Naive thymus-derived CD4-positive, alpha-beta T cell (primary cell): ENCODE measurements at regions not wholly inside any gene's neighbourhood (a gene's known extent, or its start where the extent isn't known, plus 50 kb on each side); places are given as distances from the start of the nearest gene placed in this dataset.

Source experiments
- ATAC-seq: fragments of 150-1000 bp; cut with Tn5 transposase; 2 replicates; pipeline ENCODE4 v1.10.0; 2021; ENCODE audit warnings: mild to moderate bottlenecking, moderate library complexity
- CTCF ChIA-PET: fragments of 350-600 bp; sonication (Branson Sonifier 250); formaldehyde crosslinking; loops from one replicate; lab custom pipeline; 2021; ENCODE audit warnings: antibody characterized with exemption; lab: Charles Lee
- POLR2A ChIA-PET: fragments of 350-600 bp; sonication (Branson Sonifier 250); formaldehyde crosslinking; loops from one replicate; lab custom pipeline; 2021; ENCODE audit warnings: antibody characterized with exemption, inconsistent platforms; lab: Charles Lee
- DNase-seq, 9 donors: peaks; one replicate each; pipeline versions ENCODE4 v3.0.0 to v3.0.0-alpha.2; 2020 to 2022; ENCODE audit warnings: mixed read lengths in 1 of 9
- H3K27ac ChIP-seq: one replicate; pipeline ENCODE4 v1.7.0; 2013; ENCODE audit warnings: mild to moderate bottlenecking, low read depth, low read length, moderate library complexity
- H3K27me3 ChIP-seq, 2 donors: one replicate each; pipeline ENCODE4 v1.7.0; 2013; ENCODE audit warnings: low read length in 2 of 2, mild to moderate bottlenecking in 2 of 2, moderate library complexity in 2 of 2; ENCODE audit not compliant: control insufficient read depth in 2 of 2, insufficient read depth in 2 of 2
- H3K36me3 ChIP-seq, 3 experiments: 1 replicate in 2 of 3; 2 replicates in 1 of 3; pipeline ENCODE4 v1.7.0; 2013; ENCODE audit warnings: low read length in 3 of 3, mild to moderate bottlenecking in 3 of 3, moderate library complexity in 1 of 3; ENCODE audit not compliant: insufficient read depth in 3 of 3, control insufficient read depth in 2 of 3
- H3K4me1 ChIP-seq, 2 donors: one replicate each; pipeline ENCODE4 v1.7.0; 2013; ENCODE audit warnings: low read length in 2 of 2, mild to moderate bottlenecking in 2 of 2, moderate library complexity in 1 of 2; ENCODE audit not compliant: control insufficient read depth in 2 of 2, insufficient read depth in 2 of 2
- H3K4me3 ChIP-seq: 2 replicates; pipeline ENCODE4 v1.7.0; 2013; ENCODE audit warnings: mild to moderate bottlenecking, low read length
- H3K9me3 ChIP-seq, 3 experiments: 1 replicate in 2 of 3; 2 replicates in 1 of 3; pipeline ENCODE4 v1.7.0; 2013; ENCODE audit warnings: low read length in 3 of 3; ENCODE audit not compliant: control insufficient read depth in 2 of 3
- H3K27ac Mint-ChIP-seq, 9 donors: one replicate each; pipeline ENCODE4 v1.8.0; 2020 to 2022; ENCODE audit warnings: mixed read lengths in 9 of 9, mild to moderate bottlenecking in 8 of 9, moderate library complexity in 5 of 9, inconsistent platforms in 2 of 9
- H3K27me3 Mint-ChIP-seq, 5 donors: one replicate each; pipeline ENCODE4 v1.8.0; 2021 to 2022; ENCODE audit warnings: mixed read lengths in 5 of 5, mild to moderate bottlenecking in 1 of 5
- H3K36me3 Mint-ChIP-seq, 5 donors: one replicate each; pipeline ENCODE4 v1.8.0; 2020 to 2022; ENCODE audit warnings: mixed read lengths in 5 of 5, mild to moderate bottlenecking in 3 of 5, inconsistent platforms in 1 of 5
- H3K4me1 Mint-ChIP-seq, 7 donors: one replicate each; pipeline ENCODE4 v1.8.0; 2020 to 2022; ENCODE audit warnings: mixed read lengths in 7 of 7, mild to moderate bottlenecking in 3 of 7, inconsistent platforms in 1 of 7
- H3K4me3 Mint-ChIP-seq, 10 donors: one replicate each; pipeline ENCODE4 v1.8.0; 2020 to 2022; ENCODE audit warnings: mild to moderate bottlenecking in 10 of 10, mixed read lengths in 10 of 10, moderate library complexity in 6 of 10, inconsistent platforms in 2 of 10
- H3K9me3 Mint-ChIP-seq, 11 donors: one replicate each; pipeline ENCODE4 v1.8.0; 2020 to 2022; ENCODE audit warnings: mixed read lengths in 11 of 11, mild to moderate bottlenecking in 4 of 11, inconsistent platforms in 1 of 11, moderate library complexity in 1 of 11
- intact Hi-C, 2 donors: fragments of 100-400 bp; cut with micrococcal nuclease; formaldehyde crosslinking; loops; one replicate each; pipeline ENCODE4 v1.15.1; 2023

GRCh38 chrX:40346379-40346778, 234.4 kb upstream of the ATP6AP2 start:
- Mint-ChIP-seq H3K4me1 (peaks cover 0 to 2% (median 0%) of the 10 kb centered on the region in 7 donors), H3K4me3 (no peak overlapping the region), H3K36me3 (peaks cover 0 to 3% (median 0%) of the 10 kb centered on the region in 5 donors), H3K27ac (no peak overlapping the region), H3K27me3 (no peaks in the 10 kb centered on the region), H3K9me3 (peaks cover 0 to 14% (median 4%) of the 10 kb centered on the region in 11 donors)
- ChIA-PET POLR2A (no interaction called here), CTCF (no interaction called here)
- no peaks in the 10 kb centered on the region for H3K27me3 ChIP-seq
- H3K4me1 ChIP-seq = no peaks in the 10 kb centered on the region
- no peak overlapping the region for H3K4me3 ChIP-seq
- no peak overlapping the region for H3K27ac ChIP-seq
- ATAC-seq = no peak
- H3K9me3 ChIP-seq = no peaks in the 10 kb centered on the region
- no peak for DNase-seq
- no peaks in the 10 kb centered on the region for H3K36me3 ChIP-seq
- intact Hi-C loops = no loop called here

GRCh38 chrX:40343319-40343718, 237.5 kb upstream of the ATP6AP2 start:
- ChIA-PET CTCF (no interaction called here), POLR2A (no interaction called here)
- H3K4me3 Mint-ChIP-seq = no peak overlapping the region
- no peaks in the 10 kb centered on the region for H3K27me3 Mint-ChIP-seq
- no peaks in the 10 kb centered on the region for H3K4me1 Mint-ChIP-seq
- intact Hi-C loops = no loop called here
- Histone ChIP-seq H3K36me3 (no peaks in the 10 kb centered on the region), H3K9me3 (no peaks in the 10 kb centered on the region), H3K4me1 (no peaks in the 10 kb centered on the region), H3K27me3 (no peaks in the 10 kb centered on the region), H3K4me3 (no peak overlapping the region), H3K27ac (no peak overlapping the region)
- H3K9me3 Mint-ChIP-seq = peaks cover 0 to 13% (median 1%) of the 10 kb centered on the region in 11 donors
- ATAC-seq (no peak), DNase-seq (no peak)
- peaks cover 0 to 3% (median 0%) of the 10 kb centered on the region in 5 donors for H3K36me3 Mint-ChIP-seq
- H3K27ac Mint-ChIP-seq = no peak overlapping the region

- Mint-ChIP-seq H3K4me1 (no peaks in the 10 kb centered on the region), H3K36me3 (peaks cover 0 to 1% (median 0%) of the 10 kb centered on the region in 5 donors), H3K27me3 (no peaks in the 10 kb centered on the region), H3K4me3 (no peak overlapping the region), H3K9me3 (peaks cover 0 to 12% (median 0%) of the 10 kb centered on the region in 11 donors), H3K27ac (no peak overlapping the region)
- intact Hi-C loops = no loop called here
- Histone ChIP-seq H3K27ac (no peak overlapping the region), H3K4me3 (no peak overlapping the region), H3K4me1 (no peaks in the 10 kb centered on the region), H3K36me3 (no peaks in the 10 kb centered on the region), H3K9me3 (no peaks in the 10 kb centered on the region), H3K27me3 (no peaks in the 10 kb centered on the region)
- no peak for ATAC-seq
- ChIA-PET CTCF (no interaction called here), POLR2A (no interaction called here)
- no peak for DNase-seq
Observed at GRCh38 chrX:40340116-40340515, 240.7 kb upstream of the ATP6AP2 start.

- H3K4me3 Mint-ChIP-seq = no peak overlapping the region
- no peaks in the 10 kb centered on the region for H3K27me3 ChIP-seq
- CTCF ChIA-PET = no interaction called here
- H3K4me1 ChIP-seq = no peaks in the 10 kb centered on the region
- POLR2A ChIA-PET = interaction anchor here (0.6 kb wide), 1 partner anchor 655 kb away, joined by 3 read pairs; no protein-coding TSS in a partner anchor
- intact Hi-C loops = no loop called here
- H3K9me3 ChIP-seq = no peaks in the 10 kb centered on the region
- H3K9me3 Mint-ChIP-seq = peaks cover 0 to 27% (median 2%) of the 10 kb centered on the region in 11 donors
- H3K36me3 ChIP-seq = no peaks in the 10 kb centered on the region
- peaks cover 0 to 6% (median 4%) of the 10 kb centered on the region in 7 donors for H3K4me1 Mint-ChIP-seq
- no peaks in the 10 kb centered on the region for H3K27me3 Mint-ChIP-seq
- H3K27ac ChIP-seq = no peak overlapping the region
- no peak overlapping the region for H3K4me3 ChIP-seq
- H3K27ac Mint-ChIP-seq = no peak overlapping the region
- H3K36me3 Mint-ChIP-seq = peaks cover 0 to 1% (median 0%) of the 10 kb centered on the region in 5 donors
- no peak for ATAC-seq
- DNase-seq = no peak
Observed at GRCh38 chrX:40333344-40333743, 235.6 kb upstream of the BCOR start.

GRCh38 chrX:40331762-40332161, 234.0 kb upstream of the BCOR start:
- peaks cover 0 to 1% (median 0%) of the 10 kb centered on the region in 5 donors for H3K36me3 Mint-ChIP-seq
- H3K4me3 Mint-ChIP-seq = no peak overlapping the region
- peaks cover 0 to 27% (median 2%) of the 10 kb centered on the region in 11 donors for H3K9me3 Mint-ChIP-seq
- H3K27me3 Mint-ChIP-seq = no peaks in the 10 kb centered on the region
- ATAC-seq (no peak), DNase-seq (no peak)
- intact Hi-C loops = no loop called here
- H3K27ac ChIP-seq = no peak overlapping the region
- H3K4me3 ChIP-seq = no peak overlapping the region
- ChIA-PET POLR2A (no interaction called here), CTCF (no interaction called here)
- H3K27ac Mint-ChIP-seq = no peak overlapping the region
- peaks cover 0 to 6% (median 4%) of the 10 kb centered on the region in 7 donors for H3K4me1 Mint-ChIP-seq
- no peaks in the 10 kb centered on the region for H3K36me3 ChIP-seq
- no peaks in the 10 kb centered on the region for H3K27me3 ChIP-seq
- H3K4me1 ChIP-seq = no peaks in the 10 kb centered on the region
- H3K9me3 ChIP-seq = no peaks in the 10 kb centered on the region

GRCh38 chrX:40331353-40331752, 233.6 kb upstream of the BCOR start:
- no peak overlapping the region for H3K27ac Mint-ChIP-seq
- Histone ChIP-seq H3K4me1 (no peaks in the 10 kb centered on the region), H3K9me3 (no peaks in the 10 kb centered on the region), H3K27me3 (no peaks in the 10 kb centered on the region), H3K4me3 (no peak overlapping the region), H3K27ac (no peak overlapping the region), H3K36me3 (no peaks in the 10 kb centered on the region)
- peaks cover 0 to 1% (median 0%) of the 10 kb centered on the region in 5 donors for H3K36me3 Mint-ChIP-seq
- peaks cover 0 to 6% (median 4%) of the 10 kb centered on the region in 7 donors for H3K4me1 Mint-ChIP-seq
- DNase-seq = no peak
- ChIA-PET CTCF (no interaction called here), POLR2A (no interaction called here)
- ATAC-seq = no peak
- peaks cover 0 to under 1% (median 0%) of the 10 kb centered on the region in 5 donors for H3K27me3 Mint-ChIP-seq
- intact Hi-C loops = no loop called here
- peaks cover 0 to 27% (median 2%) of the 10 kb centered on the region in 11 donors for H3K9me3 Mint-ChIP-seq
- H3K4me3 Mint-ChIP-seq = no peak overlapping the region

- ATAC-seq (no peak), DNase-seq (no peak)
- Histone ChIP-seq H3K9me3 (no peaks in the 10 kb centered on the region), H3K4me1 (no peaks in the 10 kb centered on the region), H3K27me3 (no peaks in the 10 kb centered on the region), H3K27ac (no peak overlapping the region), H3K36me3 (no peaks in the 10 kb centered on the region), H3K4me3 (no peak overlapping the region)
- H3K9me3 Mint-ChIP-seq = peaks cover 0 to 19% (median 2%) of the 10 kb centered on the region in 11 donors
- H3K27ac Mint-ChIP-seq = no peak overlapping the region
- POLR2A ChIA-PET = no interaction called here
- H3K27me3 Mint-ChIP-seq = peaks cover 0 to 4% (median 0%) of the 10 kb centered on the region in 5 donors
- H3K4me3 Mint-ChIP-seq = no peak overlapping the region
- CTCF ChIA-PET = no interaction called here
- H3K36me3 Mint-ChIP-seq = no peaks in the 10 kb centered on the region
- intact Hi-C loops = no loop called here
- peaks cover 0 to 6% (median 4%) of the 10 kb centered on the region in 7 donors for H3K4me1 Mint-ChIP-seq
Observed at GRCh38 chrX:40329616-40330015, 231.9 kb upstream of the BCOR start.
